Vagina (tissue), 2 donors: ENCODE measurements at regions not wholly inside any gene's neighbourhood (a gene's known extent, or its start where the extent isn't known, plus 50 kb on each side); places are given as distances from the start of the nearest gene placed in this dataset.

Source experiments
- POLR2A ChIP-seq, 2 donors: fragments of 450-650 bp; IDR thresholded peaks; one replicate each; pipeline ENCODE4 v1.6.1; 2017; ENCODE audit warnings: antibody characterized with exemption in 2 of 2, mild to moderate bottlenecking in 2 of 2, moderate library complexity in 2 of 2
- TF ChIP-seq, protein P1 (sequence below), 3 experiments: fragments of 450-650 bp in 2 of 3; fragments of 200-600 bp in 1 of 3; sonication (generic) in 1 of 3; IDR thresholded peaks; one replicate each; pipeline ENCODE4 v1.5.1; 2017 to 2019; ENCODE audit warnings: antibody characterized with exemption in 3 of 3, mild to moderate bottlenecking in 2 of 3, moderate library complexity in 2 of 3

DNA sequence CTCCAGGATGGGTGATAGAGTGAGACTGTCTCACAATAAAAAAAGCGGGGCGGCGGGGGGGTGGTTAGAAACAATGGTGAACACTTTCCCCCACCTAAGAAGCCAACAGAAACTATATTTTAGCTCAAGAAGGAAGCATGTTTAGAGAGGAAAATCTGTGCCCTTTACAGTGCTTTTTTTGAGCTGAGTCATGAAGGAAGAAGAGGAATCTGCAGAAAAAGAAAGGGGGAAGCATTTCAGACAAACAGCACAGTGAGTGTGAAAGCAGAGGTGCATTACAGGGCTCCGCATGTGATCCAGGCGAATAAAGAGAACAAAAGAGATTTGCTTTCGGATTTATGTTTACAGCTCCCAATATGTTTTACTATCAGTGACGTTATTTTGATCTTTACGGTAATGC is 1504.6 kb upstream of the WWC1 start:
- no peak for TF ChIP-seq POLR2A (IDR thresholded peaks at IDR 0.05)
- TF ChIP-seq, protein P1, sequence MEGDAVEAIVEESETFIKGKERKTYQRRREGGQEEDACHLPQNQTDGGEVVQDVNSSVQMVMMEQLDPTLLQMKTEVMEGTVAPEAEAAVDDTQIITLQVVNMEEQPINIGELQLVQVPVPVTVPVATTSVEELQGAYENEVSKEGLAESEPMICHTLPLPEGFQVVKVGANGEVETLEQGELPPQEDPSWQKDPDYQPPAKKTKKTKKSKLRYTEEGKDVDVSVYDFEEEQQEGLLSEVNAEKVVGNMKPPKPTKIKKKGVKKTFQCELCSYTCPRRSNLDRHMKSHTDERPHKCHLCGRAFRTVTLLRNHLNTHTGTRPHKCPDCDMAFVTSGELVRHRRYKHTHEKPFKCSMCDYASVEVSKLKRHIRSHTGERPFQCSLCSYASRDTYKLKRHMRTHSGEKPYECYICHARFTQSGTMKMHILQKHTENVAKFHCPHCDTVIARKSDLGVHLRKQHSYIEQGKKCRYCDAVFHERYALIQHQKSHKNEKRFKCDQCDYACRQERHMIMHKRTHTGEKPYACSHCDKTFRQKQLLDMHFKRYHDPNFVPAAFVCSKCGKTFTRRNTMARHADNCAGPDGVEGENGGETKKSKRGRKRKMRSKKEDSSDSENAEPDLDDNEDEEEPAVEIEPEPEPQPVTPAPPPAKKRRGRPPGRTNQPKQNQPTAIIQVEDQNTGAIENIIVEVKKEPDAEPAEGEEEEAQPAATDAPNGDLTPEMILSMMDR (IDR thresholded peaks at IDR 0.05) = no peak
